SK-N-MC (cell line): ENCODE measurements at regions not wholly inside any gene's neighbourhood (a gene's known extent, or its start where the extent isn't known, plus 50 kb on each side); places are given as distances from the start of the nearest gene placed in this dataset.

Source experiments
- EZH2 ChIP-seq: fragments of 200-600 bp; sonication (generic); IDR thresholded peaks from one replicate; pipeline ENCODE4 v1.6.1; 2017; ENCODE audit warnings: antibody characterized with exemption
- POLR2AphosphoS5 ChIP-seq: IDR thresholded peaks from 2 replicates; pipeline ENCODE4 v1.6.1; 2012; ENCODE audit warnings: mild to moderate bottlenecking, low read depth, low read length, borderline replicate concordance

GRCh38 chr18:67935638-67936037, 419.1 kb upstream of the DSEL start:
- no peak for TF ChIP-seq POLR2AphosphoS5
- TF ChIP-seq EZH2: no peak
